Parathyroid adenoma (tissue), 2 donors: ENCODE measurements at regions not wholly inside any gene's neighbourhood (a gene's known extent, or its start where the extent isn't known, plus 50 kb on each side); places are given as distances from the start of the nearest gene placed in this dataset.

Experiments
- H2AFZ ChIP-seq: fragments of 300-600 bp; sonication (generic); one replicate; pipeline ENCODE4 v1.7.0; 2017; ENCODE audit warnings: antibody characterized with exemption, mild to moderate bottlenecking
- H3K27ac ChIP-seq: fragments of 300-600 bp; sonication (generic); one replicate; pipeline ENCODE4 v1.7.0; 2017
- H3K27me3 ChIP-seq: fragments of 300-600 bp; sonication (generic); one replicate; pipeline ENCODE4 v1.7.0; 2017; ENCODE audit warnings: low read length; ENCODE audit not compliant: control insufficient read depth, insufficient read depth
- H3K36me3 ChIP-seq: fragments of 300-600 bp; sonication (generic); one replicate; pipeline ENCODE4 v1.7.0; 2017; ENCODE audit warnings: low read length; ENCODE audit not compliant: control insufficient read depth, insufficient read depth
- H3K4me1 ChIP-seq: fragments of 300-600 bp; sonication (generic); one replicate; pipeline ENCODE4 v1.7.0; 2017; ENCODE audit warnings: control low read depth
- H3K4me2 ChIP-seq: fragments of 300-600 bp; sonication (generic); one replicate; pipeline ENCODE4 v1.7.0; 2017; ENCODE audit warnings: low read length
- H3K4me3 ChIP-seq: fragments of 300-600 bp; sonication (generic); one replicate; pipeline ENCODE4 v1.7.0; 2017; ENCODE audit warnings: low read depth, low read length
- H3K79me2 ChIP-seq: fragments of 300-600 bp; sonication (generic); one replicate; pipeline ENCODE4 v1.7.0; 2017; ENCODE audit warnings: control low read depth
- H3K9ac ChIP-seq: fragments of 300-600 bp; sonication (generic); one replicate; pipeline ENCODE4 v1.7.0; 2017; ENCODE audit warnings: mild to moderate bottlenecking
- H3K9me3 ChIP-seq: fragments of 300-600 bp; sonication (generic); one replicate; pipeline ENCODE4 v1.7.0; 2017; ENCODE audit warnings: low read length; ENCODE audit not compliant: control insufficient read depth
- CTCF ChIP-seq: fragments of 300-600 bp; sonication (generic); IDR thresholded peaks from one replicate; pipeline ENCODE4 v1.7.0; 2017; ENCODE audit warnings: antibody characterized with exemption, mild to moderate bottlenecking
- donor health status: primary hyperparathyroidism.

GRCh38 chr10:47241946-47242867, 57.8 kb upstream of the GDF10 start:
- no peak overlapping the region for H3K4me2 ChIP-seq
- H3K27me3 ChIP-seq, result no peaks in the 10 kb centered on the region
- no peak overlapping the region for H3K4me3 ChIP-seq
- no peaks in the 10 kb centered on the region for H3K79me2 ChIP-seq
- no peak overlapping the region for H3K9ac ChIP-seq
- no peaks in the 10 kb centered on the region for H3K36me3 ChIP-seq
- no peak overlapping the region for H3K27ac ChIP-seq
- no peak overlapping the region for H2AFZ ChIP-seq
- no peaks in the 10 kb centered on the region for H3K9me3 ChIP-seq
- no peak for TF ChIP-seq CTCF
- H3K4me1 ChIP-seq, result no peaks in the 10 kb centered on the region

DNA sequence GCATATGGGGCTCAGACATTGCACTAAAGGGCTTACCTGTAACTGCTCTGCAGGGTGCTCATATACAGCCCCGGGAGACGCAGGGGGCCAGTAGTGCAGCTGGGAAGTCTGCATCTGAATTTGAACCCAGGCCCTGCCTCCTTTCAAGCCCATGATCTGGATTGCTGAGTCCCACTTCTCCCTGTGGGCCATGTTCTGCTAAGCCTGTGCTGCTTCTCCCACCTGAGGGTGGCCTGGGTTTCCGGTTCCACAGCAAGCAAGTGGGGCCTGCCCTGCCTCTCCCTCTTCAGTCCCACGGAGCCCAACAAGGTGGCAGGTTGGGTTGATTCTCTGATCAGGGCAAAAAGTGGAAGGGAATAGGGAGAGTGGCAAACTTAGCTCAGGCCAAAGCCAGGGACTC, 56.6 kb upstream of the GDF10 start:
- no peak overlapping the region for H3K4me2 ChIP-seq
- H3K4me3 ChIP-seq, result no peak overlapping the region
- no peak overlapping the region for H3K9ac ChIP-seq
- no peaks in the 10 kb centered on the region for H3K9me3 ChIP-seq
- no peaks in the 10 kb centered on the region for H3K27me3 ChIP-seq
- H3K36me3 ChIP-seq, result no peaks in the 10 kb centered on the region
- H3K4me1 ChIP-seq, result no peaks in the 10 kb centered on the region
- H2AFZ ChIP-seq, result no peak overlapping the region
- TF ChIP-seq CTCF, result no peak
- no peaks in the 10 kb centered on the region for H3K79me2 ChIP-seq
- no peak overlapping the region for H3K27ac ChIP-seq

GRCh38 chr10:47243791-47244190, 56.2 kb upstream of the GDF10 start:
- no peaks in the 10 kb centered on the region for H3K36me3 ChIP-seq
- H3K9me3 ChIP-seq, result no peaks in the 10 kb centered on the region
- no peak overlapping the region for H3K4me2 ChIP-seq
- H3K4me1 ChIP-seq, result no peaks in the 10 kb centered on the region
- TF ChIP-seq CTCF, result no peak
- H3K4me3 ChIP-seq, result no peak overlapping the region
- no peak overlapping the region for H2AFZ ChIP-seq
- H3K27me3 ChIP-seq, result no peaks in the 10 kb centered on the region
- no peak overlapping the region for H3K27ac ChIP-seq
- H3K9ac ChIP-seq, result no peak overlapping the region
- no peaks in the 10 kb centered on the region for H3K79me2 ChIP-seq

GRCh38 chr10:47244560-47245500, 55.2 kb upstream of the GDF10 start:
- no peak overlapping the region for H3K27ac ChIP-seq
- H3K79me2 ChIP-seq, result no peaks in the 10 kb centered on the region
- no peaks in the 10 kb centered on the region for H3K9me3 ChIP-seq
- H3K4me2 ChIP-seq, result no peak overlapping the region
- no peak overlapping the region for H2AFZ ChIP-seq
- H3K9ac ChIP-seq, result no peak overlapping the region
- H3K4me1 ChIP-seq, result no peaks in the 10 kb centered on the region
- H3K4me3 ChIP-seq, result no peak overlapping the region
- no peak for TF ChIP-seq CTCF
- no peaks in the 10 kb centered on the region for H3K27me3 ChIP-seq
- no peaks in the 10 kb centered on the region for H3K36me3 ChIP-seq
